SK-N-MC (cell line): ENCODE measurements at regions not wholly inside any gene's neighbourhood (a gene's known extent, or its start where the extent isn't known, plus 50 kb on each side); places are given as distances from the start of the nearest gene placed in this dataset.

ENCODE experiments used
- DNase-seq: peaks from one replicate; pipeline ENCODE4 v3.0.0-alpha.2; 2011; ENCODE audit warnings: low read depth, low spot score
- H3K27ac ChIP-seq: fragments of 200-600 bp; sonication (generic); 2 replicates; pipeline ENCODE4 v1.5.1; 2016; ENCODE audit warnings: mixed run types
- H3K36me3 ChIP-seq: fragments of 200-600 bp; sonication (generic); 2 replicates; pipeline ENCODE4 v1.6.1; 2017; ENCODE audit warnings: antibody characterized with exemption, low read length, mixed read lengths; ENCODE audit not compliant: insufficient read depth
- H3K4me3 ChIP-seq: fragments of 200-600 bp; sonication (generic); 2 replicates; pipeline ENCODE4 v1.5.1; 2016
- H3K9ac ChIP-seq: fragments of 200-600 bp; sonication (generic); 2 replicates; pipeline ENCODE4 v1.8.0; 2017; ENCODE audit warnings: mixed run types, mixed read lengths; ENCODE audit not compliant: insufficient read length
- H3K9me3 ChIP-seq: fragments of 200-600 bp; sonication (generic); 2 replicates; pipeline ENCODE4 v1.6.1; 2017; ENCODE audit warnings: low read depth, mild to moderate bottlenecking, antibody characterized with exemption, low read length, moderate library complexity, mixed read lengths
- EZH2 ChIP-seq: fragments of 200-600 bp; sonication (generic); IDR thresholded peaks from one replicate; pipeline ENCODE4 v1.6.1; 2017; ENCODE audit warnings: antibody characterized with exemption
- FOXP2 ChIP-seq: optimal IDR thresholded peaks from 2 replicates; pipeline ENCODE3; 2011; ENCODE audit warnings: mild to moderate bottlenecking, moderate library complexity; ENCODE audit not compliant: insufficient read depth; ENCODE audit errors: extremely low read length, control extremely low read depth
- POLR2AphosphoS5 ChIP-seq: IDR thresholded peaks from 2 replicates; pipeline ENCODE4 v1.6.1; 2012; ENCODE audit warnings: mild to moderate bottlenecking, low read depth, low read length, borderline replicate concordance

- H3K27ac ChIP-seq = no peak overlapping the region
- DNase-seq = no peak
- no peak overlapping the region for H3K4me3 ChIP-seq
- H3K36me3 ChIP-seq = no peaks in the 10 kb centered on the region
- H3K9ac ChIP-seq = no peak overlapping the region
- no peak for TF ChIP-seq EZH2
- TF ChIP-seq FOXP2 = no peak
- no peak for TF ChIP-seq POLR2AphosphoS5
- H3K9me3 ChIP-seq = no peaks in the 10 kb centered on the region
Observed at GRCh38 chr9:3704890-3705289, 179.1 kb upstream of the RFX3 start.

GRCh38 chr9:3700772-3701171 lies 175.0 kb upstream of the RFX3 start:
- Histone ChIP-seq H3K9me3 (no peaks in the 10 kb centered on the region), H3K9ac (no peak overlapping the region), H3K36me3 (no peaks in the 10 kb centered on the region), H3K27ac (no peak overlapping the region), H3K4me3 (no peak overlapping the region)
- no peak for DNase-seq
- TF ChIP-seq FOXP2 = no peak
- no peak for TF ChIP-seq EZH2
- TF ChIP-seq POLR2AphosphoS5 = no peak

GRCh38 chr9:3699883-3700282 lies 174.1 kb upstream of the RFX3 start:
- H3K4me3 ChIP-seq = no peak overlapping the region
- TF ChIP-seq EZH2 = no peak
- TF ChIP-seq POLR2AphosphoS5 = no peak
- no peak for TF ChIP-seq FOXP2
- H3K9me3 ChIP-seq = no peaks in the 10 kb centered on the region
- DNase-seq = no peak
- no peaks in the 10 kb centered on the region for H3K36me3 ChIP-seq
- H3K9ac ChIP-seq = no peak overlapping the region
- no peak overlapping the region for H3K27ac ChIP-seq

GRCh38 chr9:3698531-3698930 lies 172.7 kb upstream of the RFX3 start:
- DNase-seq = no peak
- Histone ChIP-seq H3K27ac (no peak overlapping the region), H3K4me3 (no peak overlapping the region), H3K36me3 (no peaks in the 10 kb centered on the region), H3K9ac (no peak overlapping the region), H3K9me3 (no peaks in the 10 kb centered on the region)
- TF ChIP-seq EZH2 (no peak), POLR2AphosphoS5 (no peak), FOXP2 (no peak)

- Histone ChIP-seq H3K9ac (no peak overlapping the region), H3K27ac (no peak overlapping the region), H3K36me3 (no peaks in the 10 kb centered on the region), H3K9me3 (no peaks in the 10 kb centered on the region), H3K4me3 (no peak overlapping the region)
- TF ChIP-seq POLR2AphosphoS5 (no peak), FOXP2 (no peak), EZH2 (no peak)
- no peak for DNase-seq
Observed at GRCh38 chr9:3698076-3698475, 172.3 kb upstream of the RFX3 start.

- no peak overlapping the region for H3K9ac ChIP-seq
- no peaks in the 10 kb centered on the region for H3K36me3 ChIP-seq
- no peak overlapping the region for H3K27ac ChIP-seq
- H3K4me3 ChIP-seq = no peak overlapping the region
- no peaks in the 10 kb centered on the region for H3K9me3 ChIP-seq
- no peak for TF ChIP-seq EZH2
- TF ChIP-seq POLR2AphosphoS5 = no peak
- TF ChIP-seq FOXP2 = no peak
- DNase-seq = no peak
Observed at GRCh38 chr9:3696368-3696767, 170.6 kb upstream of the RFX3 start.

- TF ChIP-seq FOXP2 (no peak), POLR2AphosphoS5 (no peak)
- DNase-seq = no peak
Observed at GRCh38 chr9:3692606-3693005, 166.8 kb upstream of the RFX3 start.

GRCh38 chr9:3689555-3689954 lies 163.8 kb upstream of the RFX3 start:
- Histone ChIP-seq H3K36me3 (no peaks in the 10 kb centered on the region), H3K4me3 (no peak overlapping the region), H3K9me3 (no peaks in the 10 kb centered on the region), H3K27ac (no peak overlapping the region), H3K9ac (no peak overlapping the region)
- no peak for DNase-seq
- TF ChIP-seq FOXP2 = no peak
- TF ChIP-seq EZH2 = no peak
- TF ChIP-seq POLR2AphosphoS5 = no peak

More at GRCh38 chr9:3692606-3693005, 166.8 kb upstream of the RFX3 start:
- Histone ChIP-seq H3K9me3 (no peaks in the 10 kb centered on the region), H3K36me3 (no peaks in the 10 kb centered on the region), H3K4me3 (no peak overlapping the region), H3K9ac (no peak overlapping the region), H3K27ac (no peak overlapping the region)

GRCh38 chr9:3687145-3687544 lies 161.3 kb upstream of the RFX3 start:
- no peak for TF ChIP-seq FOXP2
- TF ChIP-seq POLR2AphosphoS5 = no peak
- TF ChIP-seq EZH2 = no peak
- Histone ChIP-seq H3K27ac (no peak overlapping the region), H3K36me3 (no peaks in the 10 kb centered on the region), H3K9me3 (no peaks in the 10 kb centered on the region), H3K9ac (no peak overlapping the region), H3K4me3 (no peak overlapping the region)
- no peak for DNase-seq

- Histone ChIP-seq H3K36me3 (no peaks in the 10 kb centered on the region), H3K9ac (no peak overlapping the region), H3K27ac (no peak overlapping the region), H3K4me3 (no peak overlapping the region), H3K9me3 (no peaks in the 10 kb centered on the region)
- TF ChIP-seq EZH2 (no peak), POLR2AphosphoS5 (no peak), FOXP2 (no peak)
- no peak for DNase-seq
Observed at GRCh38 chr9:3682186-3682585, 156.4 kb upstream of the RFX3 start.
